ENCODE measurements at regions not wholly inside any gene's neighbourhood (a gene's known extent, or its start where the extent isn't known, plus 50 kb on each side); places are given as distances from the start of the nearest gene placed in this dataset.

GRCh38 chr2:187943772-187944369, 347.8 kb upstream of the GULP1 start:
- no peak overlapping the region for H3K4me3 ChIP-seq (ENCODE audit: control insufficient read depth, low read depth, low read length)
- DNase-seq (ENCODE audit: low read depth): no peak
- no peak for TF ChIP-seq CTCF (conservative IDR thresholded peaks at IDR 0.05; ENCODE audit: control insufficient read depth, insufficient read depth, low read depth, low read length)

- no peak for TF ChIP-seq CTCF (conservative IDR thresholded peaks at IDR 0.05; ENCODE audit: control insufficient read depth, insufficient read depth, low read depth, low read length)
- no peak for DNase-seq (ENCODE audit: low read depth)
- H3K4me3 ChIP-seq (ENCODE audit: control insufficient read depth, low read depth, low read length): no peak overlapping the region
Measured at GRCh38 chr2:187949859-187950258, 341.8 kb upstream of the GULP1 start.

GRCh38 chr2:187951470-187952218, 340.0 kb upstream of the GULP1 start:
- TF ChIP-seq CTCF (conservative IDR thresholded peaks at IDR 0.05; ENCODE audit: control insufficient read depth, insufficient read depth, low read depth, low read length): no peak
- H3K4me3 ChIP-seq (ENCODE audit: control insufficient read depth, low read depth, low read length): no peak overlapping the region
- no peak for DNase-seq (ENCODE audit: low read depth)

- no peak for DNase-seq (ENCODE audit: low read depth)
Measured at GRCh38 chr2:187956906-187957534, 334.7 kb upstream of the GULP1 start.

GRCh38 chr2:187959821-187960220, 331.9 kb upstream of the GULP1 start:
- no peak for TF ChIP-seq CTCF (conservative IDR thresholded peaks at IDR 0.05; ENCODE audit: control insufficient read depth, insufficient read depth, low read depth, low read length)
- DNase-seq (ENCODE audit: low read depth): peak; percentile 58
- no peak overlapping the region for H3K4me3 ChIP-seq (ENCODE audit: control insufficient read depth, low read depth, low read length)

More at GRCh38 chr2:187956906-187957534, 334.7 kb upstream of the GULP1 start:
- TF ChIP-seq CTCF (conservative IDR thresholded peaks at IDR 0.05; ENCODE audit: control insufficient read depth, insufficient read depth, low read depth, low read length): no peak
- H3K4me3 ChIP-seq (ENCODE audit: control insufficient read depth, low read depth, low read length): no peak overlapping the region

- H3K4me3 ChIP-seq (ENCODE audit: control insufficient read depth, low read depth, low read length): no peak overlapping the region
- TF ChIP-seq CTCF (conservative IDR thresholded peaks at IDR 0.05; ENCODE audit: control insufficient read depth, insufficient read depth, low read depth, low read length): no peak
Measured at GRCh38 chr2:187962538-187962937, 329.1 kb upstream of the GULP1 start.

More at GRCh38 chr2:187962538-187962937, 329.1 kb upstream of the GULP1 start:
- DNase-seq (ENCODE audit: low read depth): no peak

All from fibroblast of mammary gland (primary cell).